ENCODE measurements at regions not wholly inside any gene's neighbourhood (a gene's known extent, or its start where the extent isn't known, plus 50 kb on each side); places are given as distances from the start of the nearest gene placed in this dataset.

GRCh38 chr1:56202186-56202585 lies 377.2 kb downstream of the PLPP3 start:
- 0 out of 2 replicates have a peak, but pooled peaks cover 3% of the 10 kb centered on the region for H3K36me3 Mint-ChIP-seq
- CTCF ChIA-PET, result no interaction called here
- peaks cover 6% of the 10 kb centered on the region for H3K9me3 Mint-ChIP-seq
- POLR2A ChIA-PET, result no interaction called here
- no peaks in the 10 kb centered on the region for H3K27me3 Mint-ChIP-seq (ENCODE audit: low read depth)
- no peak overlapping the region for H3K27ac Mint-ChIP-seq
- TF ChIP-seq FOXP1 (CRISPR knock-in tag; IDR thresholded peaks at IDR 0.05; ENCODE audit: borderline replicate concordance) (no peak), MXD4 (CRISPR knock-in tag; IDR thresholded peaks at IDR 0.05; ENCODE audit: borderline replicate concordance) (no peak), HMGA2 (CRISPR knock-in tag; IDR thresholded peaks at IDR 0.05) (no peak), EMX1 (CRISPR knock-in tag; IDR thresholded peaks at IDR 0.05) (no peak)
- H3K4me3 Mint-ChIP-seq, result no peak overlapping the region
- peaks cover 10% of the 10 kb centered on the region for H3K4me1 Mint-ChIP-seq
- no peak for ATAC-seq
- DNase-seq (ENCODE audit: low spot score), result no peak

- peaks cover 21% of the 10 kb centered on the region for H3K4me1 Mint-ChIP-seq
- H3K27me3 Mint-ChIP-seq (ENCODE audit: low read depth), result no peaks in the 10 kb centered on the region
- ChIA-PET CTCF (interaction anchor here (1.2 to 2.0 kb wide), 3 partner anchors 11 to 383 kb away, joined by 4 to 12 read pairs (median 4); no protein-coding TSS in a partner anchor), POLR2A (interaction anchor here (0.7 kb wide), 1 partner anchor 11 kb away, joined by 3 read pairs; no protein-coding TSS in a partner anchor)
- no peak overlapping the region for H3K4me3 Mint-ChIP-seq
- TF ChIP-seq TCF7 (CRISPR knock-in tag; IDR thresholded peaks at IDR 0.05; ENCODE audit: low read depth) (no peak), TP53 (CRISPR knock-in tag; IDR thresholded peaks at IDR 0.05) (no peak)
- no peaks in the 10 kb centered on the region for H3K36me3 Mint-ChIP-seq
- H3K27ac Mint-ChIP-seq, result no peak overlapping the region
- H3K9me3 Mint-ChIP-seq, result no peaks in the 10 kb centered on the region
- DNase-seq (ENCODE audit: low spot score) (no peak), ATAC-seq (no peak)
Measured at GRCh38 chr1:56200896-56201295, 378.5 kb downstream of the PLPP3 start.

GRCh38 chr1:56200442-56200841 lies 378.9 kb downstream of the PLPP3 start:
- TF ChIP-seq TEAD4 (CRISPR knock-in tag; IDR thresholded peaks at IDR 0.05) (no peak), ETV6 (CRISPR knock-in tag; IDR thresholded peaks at IDR 0.05) (no peak), IRF2 (CRISPR knock-in tag; IDR thresholded peaks at IDR 0.05; ENCODE audit: borderline replicate concordance, low read depth) (no peak), ZNF671 (CRISPR knock-in tag; IDR thresholded peaks at IDR 0.05) (no peak), NFATC4 (CRISPR knock-in tag; IDR thresholded peaks at IDR 0.05) (no peak), ARID4B (CRISPR knock-in tag; IDR thresholded peaks at IDR 0.05; ENCODE audit: borderline replicate concordance) (no peak), MYBL2 (CRISPR knock-in tag; IDR thresholded peaks at IDR 0.05) (no peak), ELF4 (CRISPR knock-in tag; IDR thresholded peaks at IDR 0.05; ENCODE audit: low read depth) (no peak), JAZF1 (CRISPR knock-in tag; IDR thresholded peaks at IDR 0.05) (no peak), OVOL2 (CRISPR knock-in tag; IDR thresholded peaks at IDR 0.05; ENCODE audit: borderline replicate concordance) (no peak), ZNF396 (CRISPR knock-in tag; IDR thresholded peaks at IDR 0.05; ENCODE audit: borderline replicate concordance) (no peak), ZNF263 (CRISPR knock-in tag; IDR thresholded peaks at IDR 0.05; ENCODE audit: low read depth) (no peak)
- TF ChIP-seq, protein P1, sequence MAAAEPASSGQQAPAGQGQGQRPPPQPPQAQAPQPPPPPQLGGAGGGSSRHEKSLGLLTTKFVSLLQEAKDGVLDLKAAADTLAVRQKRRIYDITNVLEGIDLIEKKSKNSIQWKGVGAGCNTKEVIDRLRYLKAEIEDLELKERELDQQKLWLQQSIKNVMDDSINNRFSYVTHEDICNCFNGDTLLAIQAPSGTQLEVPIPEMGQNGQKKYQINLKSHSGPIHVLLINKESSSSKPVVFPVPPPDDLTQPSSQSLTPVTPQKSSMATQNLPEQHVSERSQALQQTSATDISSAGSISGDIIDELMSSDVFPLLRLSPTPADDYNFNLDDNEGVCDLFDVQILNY (CRISPR knock-in tag; IDR thresholded peaks at IDR 0.05), result no peak
- TF ChIP-seq, protein P2, sequence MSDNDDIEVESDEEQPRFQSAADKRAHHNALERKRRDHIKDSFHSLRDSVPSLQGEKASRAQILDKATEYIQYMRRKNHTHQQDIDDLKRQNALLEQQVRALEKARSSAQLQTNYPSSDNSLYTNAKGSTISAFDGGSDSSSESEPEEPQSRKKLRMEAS (CRISPR knock-in tag; IDR thresholded peaks at IDR 0.05), result no peak
- TF ChIP-seq, protein P3, sequence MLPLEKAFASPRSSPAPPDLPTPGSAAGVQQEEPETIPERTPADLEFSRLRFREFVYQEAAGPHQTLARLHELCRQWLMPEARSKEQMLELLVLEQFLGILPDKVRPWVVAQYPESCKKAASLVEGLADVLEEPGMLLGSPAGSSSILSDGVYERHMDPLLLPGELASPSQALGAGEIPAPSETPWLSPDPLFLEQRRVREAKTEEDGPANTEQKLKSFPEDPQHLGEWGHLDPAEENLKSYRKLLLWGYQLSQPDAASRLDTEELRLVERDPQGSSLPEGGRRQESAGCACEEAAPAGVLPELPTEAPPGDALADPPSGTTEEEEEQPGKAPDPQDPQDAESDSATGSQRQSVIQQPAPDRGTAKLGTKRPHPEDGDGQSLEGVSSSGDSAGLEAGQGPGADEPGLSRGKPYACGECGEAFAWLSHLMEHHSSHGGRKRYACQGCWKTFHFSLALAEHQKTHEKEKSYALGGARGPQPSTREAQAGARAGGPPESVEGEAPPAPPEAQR (CRISPR knock-in tag; IDR thresholded peaks at IDR 0.05), result no peak
- TF ChIP-seq, protein P4, sequence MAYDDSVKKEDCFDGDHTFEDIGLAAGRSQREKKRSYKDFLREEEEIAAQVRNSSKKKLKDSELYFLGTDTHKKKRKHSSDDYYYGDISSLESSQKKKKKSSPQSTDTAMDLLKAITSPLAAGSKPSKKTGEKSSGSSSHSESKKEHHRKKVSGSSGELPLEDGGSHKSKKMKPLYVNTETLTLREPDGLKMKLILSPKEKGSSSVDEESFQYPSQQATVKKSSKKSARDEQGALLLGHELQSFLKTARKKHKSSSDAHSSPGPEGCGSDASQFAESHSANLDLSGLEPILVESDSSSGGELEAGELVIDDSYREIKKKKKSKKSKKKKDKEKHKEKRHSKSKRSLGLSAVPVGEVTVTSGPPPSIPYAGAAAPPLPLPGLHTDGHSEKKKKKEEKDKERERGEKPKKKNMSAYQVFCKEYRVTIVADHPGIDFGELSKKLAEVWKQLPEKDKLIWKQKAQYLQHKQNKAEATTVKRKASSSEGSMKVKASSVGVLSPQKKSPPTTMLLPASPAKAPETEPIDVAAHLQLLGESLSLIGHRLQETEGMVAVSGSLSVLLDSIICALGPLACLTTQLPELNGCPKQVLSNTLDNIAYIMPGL (CRISPR knock-in tag; IDR thresholded peaks at IDR 0.05), result no peak
- no peak for ATAC-seq
- Mint-ChIP-seq H3K4me1 (peaks cover 21% of the 10 kb centered on the region), H3K27ac (no peak overlapping the region), H3K9me3 (peaks cover 4% of the 10 kb centered on the region), H3K36me3 (no peaks in the 10 kb centered on the region), H3K27me3 (ENCODE audit: low read depth) (no peaks in the 10 kb centered on the region), H3K4me3 (no peak overlapping the region)
- CTCF ChIA-PET, result interaction anchor here (1.2 to 2.0 kb wide), 3 partner anchors 11 to 384 kb away, joined by 4 to 12 read pairs (median 4); no protein-coding TSS in a partner anchor
- POLR2A ChIA-PET, result interaction anchor here (0.7 kb wide), 1 partner anchor 12 kb away, joined by 3 read pairs; no protein-coding TSS in a partner anchor
- no peak for DNase-seq (ENCODE audit: low spot score)
